Activated CD4-positive, alpha-beta T cell treated with anti-CD3 and anti-CD28 coated beads for 36 hours (primary cell): ENCODE measurements at regions not wholly inside any gene's neighbourhood (a gene's known extent, or its start where the extent isn't known, plus 50 kb on each side); places are given as distances from the start of the nearest gene placed in this dataset.
"Not testable (repeated sequence)": the region's sequence is repeated elsewhere in the genome, so short reads cannot be mapped to it uniquely, and the experiment has no call there.

Experiments
- ATAC-seq: fragments of 200-7000 bp; cut with Tn5 transposase; one replicate; pipeline ENCODE4 v1.10.0; 2021; ENCODE audit warnings: mild to moderate bottlenecking, moderate library complexity
- CTCF ChIA-PET: fragments of 350-600 bp; sonication (Branson Sonifier 250); formaldehyde crosslinking; loops from one replicate; lab custom pipeline; 2021; ENCODE audit warnings: antibody characterized with exemption; lab: Charles Lee
- POLR2A ChIA-PET: fragments of 350-600 bp; sonication (Branson Sonifier 250); formaldehyde crosslinking; loops from one replicate; lab custom pipeline; 2021; ENCODE audit warnings: antibody characterized with exemption, inconsistent platforms; lab: Charles Lee
- DNase-seq: peaks from one replicate; pipeline ENCODE4 v3.0.0-alpha.2; 2020
- H3K27ac Mint-ChIP-seq: one replicate; pipeline ENCODE4 v1.8.0; 2021; ENCODE audit warnings: mixed read lengths
- H3K27me3 Mint-ChIP-seq: one replicate; pipeline ENCODE4 v1.8.0; 2021; ENCODE audit warnings: mixed read lengths
- H3K36me3 Mint-ChIP-seq: one replicate; pipeline ENCODE4 v1.8.0; 2021; ENCODE audit warnings: low read depth, mixed read lengths
- H3K4me1 Mint-ChIP-seq: one replicate; pipeline ENCODE4 v1.8.0; 2021; ENCODE audit warnings: mixed read lengths
- H3K4me3 Mint-ChIP-seq: one replicate; pipeline ENCODE4 v1.8.0; 2021; ENCODE audit warnings: mild to moderate bottlenecking, moderate library complexity, mixed read lengths
- H3K9me3 Mint-ChIP-seq: one replicate; pipeline ENCODE4 v1.8.0; 2021; ENCODE audit warnings: low read depth, mixed read lengths
- intact Hi-C, 2 experiments: fragments of 100-400 bp; cut with DNase I in 1 of 2; cut with micrococcal nuclease in 1 of 2; formaldehyde crosslinking; loops; one replicate each; pipeline versions ENCODE4 v1.14.2 to v1.15.1; 2022 to 2024; cut with DNase I, micrococcal nuclease

DNA sequence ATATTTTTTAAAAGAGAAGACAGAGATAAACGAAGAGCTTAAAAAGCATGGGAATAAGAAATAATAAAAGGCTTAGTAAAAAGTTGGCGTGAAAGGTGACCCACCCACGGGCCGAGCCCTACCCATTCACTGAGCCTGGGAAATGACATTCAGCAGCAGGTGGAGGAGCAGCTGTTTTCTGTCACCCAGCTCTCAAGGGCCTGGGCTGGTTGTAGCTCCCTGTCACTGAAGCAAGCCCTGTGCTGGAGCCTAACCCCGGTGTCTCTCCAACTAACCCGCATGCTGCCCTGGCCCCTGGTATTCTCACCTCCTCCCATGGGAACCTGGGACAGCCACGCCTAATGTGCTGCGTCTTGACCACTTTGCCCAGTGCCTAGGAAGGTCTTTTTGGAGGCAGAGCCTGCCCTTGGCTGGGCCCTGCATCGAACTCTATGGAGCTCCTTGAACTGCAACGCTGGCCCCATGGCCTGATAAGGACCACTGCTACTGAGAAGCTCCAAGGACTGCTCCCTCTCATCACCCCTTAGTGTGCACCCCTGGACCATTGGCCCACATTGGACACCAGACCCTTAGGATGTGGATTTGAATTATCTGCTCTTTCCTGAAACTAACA is 68.8 kb upstream of the IYD start:
- DNase-seq (no peak), ATAC-seq (no peak)
- peaks cover 11% of the 10 kb centered on the region for H3K4me1 Mint-ChIP-seq
- H3K36me3 Mint-ChIP-seq = no peaks in the 10 kb centered on the region
- H3K27me3 Mint-ChIP-seq = peaks cover 32% of the 10 kb centered on the region
- no peak overlapping the region for H3K4me3 Mint-ChIP-seq
- no peak overlapping the region for H3K27ac Mint-ChIP-seq
- ChIA-PET CTCF (interaction anchor here (0.7 to 2.8 kb wide), 3 partner anchors 11 to 219 kb away, joined by 3 to 8 read pairs (median 4); no protein-coding TSS in a partner anchor), POLR2A (no interaction called here)
- H3K9me3 Mint-ChIP-seq = peaks cover 12% of the 10 kb centered on the region
- intact Hi-C loops = loop anchor here in 1 of 2 experiments (5.0 kb wide), 1 partner anchor 133 kb away; no protein-coding TSS in a partner anchor

DNA sequence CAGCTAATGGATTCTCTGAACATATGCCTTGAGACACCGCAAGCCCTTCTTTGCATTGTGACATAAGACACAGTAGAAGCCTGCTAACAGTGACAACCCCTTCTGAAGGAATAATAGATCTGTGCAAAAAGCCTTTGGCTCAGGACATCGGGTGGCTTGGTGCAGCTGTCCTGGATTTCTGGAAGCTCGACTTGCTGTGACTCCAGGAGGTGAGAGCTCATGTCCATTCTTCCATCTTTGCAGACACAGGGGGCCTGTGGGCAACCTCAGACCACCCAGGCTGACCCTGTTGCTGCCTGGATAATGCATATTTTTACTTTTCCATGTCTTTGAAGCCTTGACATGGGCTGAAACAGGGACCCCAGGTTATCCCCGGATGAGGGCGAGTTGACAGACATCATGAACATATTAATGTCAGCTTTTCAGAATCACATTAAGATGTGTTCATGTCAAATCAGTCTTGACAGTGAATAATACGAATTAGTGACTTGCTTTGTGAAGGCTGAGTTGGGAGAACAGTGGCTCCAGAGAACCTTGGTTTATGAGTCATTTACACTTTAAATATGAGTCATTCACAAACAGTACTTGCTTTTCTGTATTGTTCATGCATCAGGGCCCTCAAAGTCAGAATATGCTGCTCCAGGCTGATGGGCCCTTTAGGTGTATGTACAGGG is 66.8 kb upstream of the IYD start:
- ATAC-seq (peak; percentile 99), DNase-seq (peak; percentile 46)
- POLR2A ChIA-PET = no interaction called here

DNA sequence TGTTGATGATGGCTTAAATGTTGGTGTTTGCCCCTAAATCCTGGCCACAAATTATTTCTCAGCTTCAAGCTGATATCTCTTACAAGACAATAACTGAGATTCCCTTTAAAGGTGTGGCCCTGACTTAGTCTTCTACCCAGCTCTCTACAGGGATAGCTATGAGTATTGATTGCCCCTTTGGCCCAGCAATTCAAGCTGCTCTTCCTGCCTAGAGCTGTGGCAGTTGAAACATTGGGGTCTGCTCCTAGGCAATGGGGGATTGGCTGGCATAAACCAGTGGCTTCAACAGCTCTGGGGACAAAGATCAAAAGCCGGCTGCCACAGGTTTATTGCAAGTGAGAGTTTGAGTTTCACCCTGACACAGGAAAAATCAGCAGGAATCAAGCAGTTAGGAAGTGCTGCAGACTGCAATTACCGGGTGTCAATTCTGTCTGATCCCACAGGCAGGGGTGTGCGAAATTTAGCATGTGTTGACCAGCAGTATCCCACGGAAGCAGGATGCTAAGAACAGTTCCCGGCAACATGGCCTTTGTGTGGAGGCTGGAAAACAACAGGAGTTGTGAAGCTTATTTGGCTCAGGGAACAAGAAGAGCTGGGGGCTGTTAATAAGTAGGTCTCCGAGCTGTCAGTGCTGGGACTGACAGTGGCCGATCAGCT is 66.2 kb upstream of the IYD start:
- DNase-seq (no peak), ATAC-seq (peak; percentile 47)
- CTCF ChIA-PET = interaction anchor here (0.6 to 2.8 kb wide), 3 partner anchors 40 to 222 kb away, joined by 3 to 8 read pairs (median 3); no protein-coding TSS in a partner anchor
- Mint-ChIP-seq H3K4me3 (no peak overlapping the region), H3K27ac (no peak overlapping the region), H3K36me3 (no peaks in the 10 kb centered on the region), H3K4me1 (peaks cover 11% of the 10 kb centered on the region), H3K9me3 (peaks cover 4% of the 10 kb centered on the region), H3K27me3 (peaks cover 33% of the 10 kb centered on the region)
- POLR2A ChIA-PET = no interaction called here
- intact Hi-C loops = loop anchor here in 1 of 2 experiments (1.0 to 5.0 kb wide), 2 partner anchors 60 to 135 kb away; no protein-coding TSS in a partner anchor

More for the DNA sequence above, 66.8 kb upstream of the IYD start:
- no peaks in the 10 kb centered on the region for H3K36me3 Mint-ChIP-seq
- H3K27me3 Mint-ChIP-seq = peaks cover 34% of the 10 kb centered on the region
- intact Hi-C loops = loop anchor here in 1 of 2 experiments (1.0 to 5.0 kb wide), 2 partner anchors 60 to 135 kb away; no protein-coding TSS in a partner anchor
- no peak overlapping the region for H3K4me3 Mint-ChIP-seq
- H3K4me1 Mint-ChIP-seq = peaks cover 11% of the 10 kb centered on the region
- H3K27ac Mint-ChIP-seq = no peak overlapping the region
- CTCF ChIA-PET = interaction anchor here (0.6 to 2.8 kb wide), 3 partner anchors 76 to 513 kb away, joined by 3 to 8 read pairs (median 3); no protein-coding TSS in a partner anchor
- peaks cover 9% of the 10 kb centered on the region for H3K9me3 Mint-ChIP-seq

DNA sequence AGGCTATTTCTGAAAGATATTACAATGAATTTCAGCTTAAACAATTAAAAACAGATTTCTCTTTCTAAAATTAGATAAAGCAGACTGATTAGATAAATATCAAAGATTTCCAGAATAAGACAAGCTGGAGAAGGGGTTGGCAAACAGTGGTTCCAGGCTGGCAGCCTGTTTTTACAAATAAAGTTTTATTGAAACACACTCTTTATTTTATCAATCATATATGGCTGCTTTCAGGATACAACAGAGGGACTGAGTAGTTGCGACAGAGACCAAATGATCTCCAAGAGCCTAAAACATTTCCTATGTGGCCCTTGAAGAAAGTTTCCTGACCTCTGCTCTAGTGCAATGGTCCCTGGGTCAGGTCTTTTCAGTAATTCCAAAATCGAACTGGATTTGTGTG is 65.6 kb upstream of the IYD start:
- Mint-ChIP-seq H3K36me3 (no peaks in the 10 kb centered on the region), H3K4me3 (no peak overlapping the region), H3K4me1 (peaks cover 11% of the 10 kb centered on the region), H3K27ac (no peak overlapping the region), H3K27me3 (peaks cover 30% of the 10 kb centered on the region), H3K9me3 (no peaks in the 10 kb centered on the region)
- no peak for ATAC-seq
- no peak for DNase-seq
- ChIA-PET POLR2A (no interaction called here), CTCF (no interaction called here)
- intact Hi-C loops = loop anchor here in 1 of 2 experiments (5.0 kb wide), 1 partner anchor 136 kb away; no protein-coding TSS in a partner anchor

DNA sequence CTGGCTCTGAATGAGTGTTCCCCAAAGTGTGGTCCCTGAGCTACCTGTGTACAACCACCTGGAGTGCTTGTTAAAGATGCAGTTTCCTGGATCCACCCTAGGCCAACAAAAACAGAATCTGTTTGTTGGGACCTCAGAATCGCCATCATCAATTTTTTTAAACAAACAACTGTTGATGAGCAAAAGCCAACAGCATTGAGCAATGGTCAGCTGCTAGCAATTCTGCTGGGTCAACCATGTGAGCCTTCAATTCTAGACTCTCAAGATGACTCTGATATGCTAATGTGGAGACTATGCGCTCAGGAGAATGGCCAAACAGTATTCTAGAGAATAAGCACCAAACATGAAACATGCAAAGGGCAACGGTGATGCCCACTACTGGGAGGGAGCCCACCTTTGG is 64.4 kb upstream of the IYD start:
- Mint-ChIP-seq H3K4me1 (peaks cover 11% of the 10 kb centered on the region), H3K4me3 (no peak overlapping the region), H3K9me3 (no peaks in the 10 kb centered on the region), H3K36me3 (no peaks in the 10 kb centered on the region), H3K27ac (no peak overlapping the region), H3K27me3 (peaks cover 35% of the 10 kb centered on the region)
- ATAC-seq = no peak
- POLR2A ChIA-PET = no interaction called here
- DNase-seq = no peak
- intact Hi-C loops = loop anchor here in 1 of 2 experiments (5.0 kb wide), 1 partner anchor 137 kb away; no protein-coding TSS in a partner anchor
- CTCF ChIA-PET = interaction anchor here (0.6 kb wide), 1 partner anchor 177 kb away, joined by 3 read pairs; no protein-coding TSS in a partner anchor

DNA sequence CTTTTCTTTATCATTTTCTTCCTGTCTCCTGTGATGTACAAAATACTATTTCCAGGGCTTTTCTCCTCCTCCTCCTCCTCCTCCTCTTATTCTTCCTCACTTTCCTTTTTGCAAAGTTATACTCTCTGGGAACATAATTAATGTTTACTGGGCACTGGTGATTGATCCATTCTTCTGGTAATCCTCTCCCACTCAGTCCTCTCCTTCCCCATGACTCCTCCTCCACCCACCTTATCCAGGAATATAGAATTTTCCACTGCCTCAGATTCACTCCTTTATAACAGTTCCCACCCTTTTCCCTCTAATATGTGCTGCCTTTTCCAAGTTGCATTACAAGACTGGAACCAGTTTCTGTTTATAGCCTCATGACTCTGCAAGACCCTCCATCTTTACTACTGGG is 62.5 kb upstream of the IYD start:
- peaks cover 16% of the 10 kb centered on the region for H3K4me1 Mint-ChIP-seq
- H3K27me3 Mint-ChIP-seq = peaks cover 31% of the 10 kb centered on the region
- no peak overlapping the region for H3K4me3 Mint-ChIP-seq
- CTCF ChIA-PET = no interaction called here
- intact Hi-C loops = no loop called here
- no peaks in the 10 kb centered on the region for H3K9me3 Mint-ChIP-seq
- DNase-seq = no peak
- POLR2A ChIA-PET = no interaction called here
- no peak for ATAC-seq
- no peak overlapping the region for H3K27ac Mint-ChIP-seq
- no peaks in the 10 kb centered on the region for H3K36me3 Mint-ChIP-seq

DNA sequence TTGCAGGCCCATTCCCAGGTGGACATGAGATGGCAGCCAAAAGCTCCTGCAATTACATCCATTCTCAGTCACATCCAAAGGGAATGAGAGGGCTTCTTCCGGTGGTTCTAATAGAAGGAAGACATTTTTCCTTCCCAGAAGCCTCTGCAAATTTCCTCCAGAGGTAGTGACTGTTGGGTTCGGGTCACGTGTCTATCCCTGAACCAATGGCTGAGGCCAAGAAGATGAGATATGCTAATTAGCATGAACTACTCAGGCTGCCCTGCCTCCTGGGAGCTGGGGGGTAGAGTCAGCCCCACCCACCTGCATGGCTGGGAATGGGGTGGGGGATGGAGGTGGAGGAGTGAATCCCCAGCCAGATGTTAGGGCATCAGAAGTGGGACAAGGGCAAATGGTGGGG is 61.3 kb upstream of the IYD start:
- ChIA-PET CTCF (interaction anchor here (0.9 kb wide), 1 partner anchor 507 kb away, joined by 4 read pairs; no protein-coding TSS in a partner anchor), POLR2A (no interaction called here)
- no peak for DNase-seq
- no peaks in the 10 kb centered on the region for H3K36me3 Mint-ChIP-seq
- peaks cover 32% of the 10 kb centered on the region for H3K27me3 Mint-ChIP-seq
- intact Hi-C loops = no loop called here
- no peak for ATAC-seq
- H3K27ac Mint-ChIP-seq = no peak overlapping the region
- peaks cover 8% of the 10 kb centered on the region for H3K4me1 Mint-ChIP-seq
- H3K9me3 Mint-ChIP-seq = no peaks in the 10 kb centered on the region
- H3K4me3 Mint-ChIP-seq = no peak overlapping the region

DNA sequence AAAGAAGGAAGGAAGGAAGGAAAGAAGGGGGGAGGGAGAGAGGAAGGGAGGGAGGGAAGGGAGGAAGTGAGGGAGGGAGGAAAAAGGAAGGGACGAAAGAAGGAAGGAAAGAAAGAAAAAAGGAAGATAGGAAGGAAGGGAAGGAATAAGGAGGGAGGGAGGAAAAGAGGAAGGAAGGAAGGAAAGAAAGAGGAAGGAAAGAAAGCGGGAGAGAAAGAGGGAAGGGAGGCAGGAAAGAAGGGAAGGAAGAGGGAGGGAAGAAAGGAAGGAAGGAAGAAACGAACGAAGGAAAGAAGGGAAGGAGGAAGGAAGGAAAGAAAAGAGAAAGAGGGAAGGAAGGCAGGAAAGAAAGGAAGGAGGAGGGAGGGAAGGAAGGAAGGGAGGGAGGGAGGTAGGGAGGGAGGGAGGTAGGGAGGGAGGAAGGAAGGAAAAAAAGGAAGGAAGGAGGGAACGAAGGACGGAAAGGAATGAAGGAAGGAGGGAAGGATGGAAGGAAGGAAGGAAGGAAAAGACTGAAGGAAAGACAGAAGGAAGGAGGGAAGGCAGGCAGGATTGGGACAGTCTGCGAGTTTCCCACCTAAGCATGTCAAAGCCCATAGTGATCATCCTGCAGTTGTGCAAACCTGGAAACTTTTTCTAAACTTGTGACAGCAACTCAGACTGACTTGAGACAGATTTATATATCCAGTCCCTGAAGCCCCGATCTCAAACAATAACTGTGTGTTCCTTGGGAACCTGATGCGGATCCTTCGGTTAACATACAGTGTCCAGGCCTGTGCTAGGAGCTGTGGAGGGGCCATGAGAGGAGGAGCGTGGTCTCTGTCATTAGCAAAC is 59.8 kb upstream of the IYD start:
- Mint-ChIP-seq H3K4me1 (peaks cover 5% of the 10 kb centered on the region), H3K27ac (no peak overlapping the region), H3K4me3 (no peak overlapping the region), H3K36me3 (no peaks in the 10 kb centered on the region), H3K27me3 (peaks cover 26% of the 10 kb centered on the region), H3K9me3 (no peaks in the 10 kb centered on the region)
- ChIA-PET POLR2A (no interaction called here), CTCF (no interaction called here)
- intact Hi-C loops = no loop called here
- no peak for DNase-seq
- no peak for ATAC-seq

DNA sequence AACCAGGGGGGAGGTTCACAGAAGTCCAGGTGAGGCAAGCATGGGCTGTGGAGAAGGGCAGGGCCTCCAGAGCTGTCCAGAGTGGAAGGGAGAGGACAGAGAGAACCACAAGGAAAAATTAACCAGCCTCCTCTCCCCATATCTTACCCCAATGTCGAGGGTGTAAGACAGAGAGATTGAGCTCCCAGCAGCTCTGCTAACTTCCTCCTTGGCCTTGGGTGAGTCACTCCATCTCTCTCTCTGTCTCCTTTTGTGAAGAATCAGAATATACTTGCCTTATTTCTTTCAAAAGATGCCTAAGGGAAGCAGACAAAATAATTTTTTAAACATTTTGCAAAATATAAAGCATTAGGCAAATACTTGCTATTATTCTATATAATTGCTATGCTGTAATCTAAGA is 58.3 kb upstream of the IYD start:
- intact Hi-C loops = no loop called here
- Mint-ChIP-seq H3K36me3 (no peaks in the 10 kb centered on the region), H3K27ac (no peak overlapping the region), H3K4me3 (no peak overlapping the region), H3K9me3 (no peaks in the 10 kb centered on the region), H3K27me3 (peaks cover 26% of the 10 kb centered on the region), H3K4me1 (peaks cover 5% of the 10 kb centered on the region)
- DNase-seq = no peak
- CTCF ChIA-PET = interaction anchor here (1.2 kb wide), 1 partner anchor 24 kb away, joined by 4 read pairs; no protein-coding TSS in a partner anchor
- POLR2A ChIA-PET = no interaction called here
- ATAC-seq = no peak

DNA sequence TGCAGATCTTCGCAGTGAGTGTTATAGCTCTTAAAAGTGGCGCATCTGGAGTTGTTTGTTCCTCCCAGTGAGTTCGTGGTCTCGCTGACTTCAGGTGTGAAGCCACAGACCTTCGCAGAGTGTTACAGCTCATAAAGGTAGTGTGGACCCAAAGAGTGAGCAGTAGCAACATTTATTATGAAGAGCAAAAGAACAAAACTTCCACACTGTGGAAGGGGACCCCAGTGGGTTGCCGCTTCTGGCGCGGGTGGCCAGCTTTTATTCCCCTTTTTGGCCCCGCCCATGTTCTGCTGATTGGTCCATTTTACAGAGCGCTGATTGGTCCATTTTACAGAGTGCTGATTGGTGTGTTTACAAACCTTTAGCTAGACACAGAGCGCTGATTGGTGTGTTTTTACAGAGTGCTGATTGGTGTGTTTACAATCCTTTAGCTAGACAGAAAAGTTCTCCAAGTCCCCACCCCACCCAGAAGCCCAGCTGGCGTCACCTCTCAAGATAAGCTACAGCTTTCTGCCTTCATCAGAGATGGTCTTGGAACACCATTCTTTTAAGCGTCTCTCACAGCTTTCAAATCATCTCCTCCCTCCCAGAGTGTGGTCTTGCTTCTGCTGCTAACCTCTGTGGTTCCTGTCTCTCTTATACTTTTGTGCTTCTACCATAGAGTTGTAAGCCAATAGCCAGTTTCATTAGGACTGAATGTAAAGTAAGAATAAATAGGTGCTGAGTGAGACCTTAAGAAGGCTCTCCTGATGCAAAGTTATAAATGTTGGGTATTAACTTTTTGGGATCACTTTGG is 57.5 kb upstream of the IYD start:
- H3K27ac Mint-ChIP-seq, H3K36me3 Mint-ChIP-seq, intact Hi-C loops, ATAC-seq, H3K4me3 Mint-ChIP-seq, H3K9me3 Mint-ChIP-seq, H3K4me1 Mint-ChIP-seq, POLR2A ChIA-PET: not testable (repeated sequence)
- peak; percentile 29 for DNase-seq
- CTCF ChIA-PET = interaction anchor here (1.2 kb wide), 1 partner anchor 24 kb away, joined by 4 read pairs; no protein-coding TSS in a partner anchor
- peaks cover 26% of the 10 kb centered on the region for H3K27me3 Mint-ChIP-seq
